ENCODE measurements at regions not wholly inside any gene's neighbourhood (a gene's known extent, or its start where the extent isn't known, plus 50 kb on each side); places are given as distances from the start of the nearest gene placed in this dataset.

GRCh38 chr9:90540734-90541133 lies 101.9 kb downstream of the DIRAS2 start:
- no peak for TF ChIP-seq JUND (IDR thresholded peaks at IDR 0.05; ENCODE audit: low read depth)
- DNase-seq (ENCODE audit: low read depth in 1 of 2, low spot score in 1 of 2) = no peak
- in situ Hi-C loops (cut with HindIII; ENCODE audit: low pct_unique_long_range_greater_than_20kb, low sequenced_read_pairs) = no loop called here

- TF ChIP-seq JUND (IDR thresholded peaks at IDR 0.05; ENCODE audit: low read depth) = no peak
- no peak for DNase-seq (ENCODE audit: low read depth in 1 of 2, low spot score in 1 of 2)
- in situ Hi-C loops (cut with HindIII; ENCODE audit: low pct_unique_long_range_greater_than_20kb, low sequenced_read_pairs) = no loop called here
Observed at GRCh38 chr9:90544488-90544887, 98.1 kb downstream of the DIRAS2 start.

DNA sequence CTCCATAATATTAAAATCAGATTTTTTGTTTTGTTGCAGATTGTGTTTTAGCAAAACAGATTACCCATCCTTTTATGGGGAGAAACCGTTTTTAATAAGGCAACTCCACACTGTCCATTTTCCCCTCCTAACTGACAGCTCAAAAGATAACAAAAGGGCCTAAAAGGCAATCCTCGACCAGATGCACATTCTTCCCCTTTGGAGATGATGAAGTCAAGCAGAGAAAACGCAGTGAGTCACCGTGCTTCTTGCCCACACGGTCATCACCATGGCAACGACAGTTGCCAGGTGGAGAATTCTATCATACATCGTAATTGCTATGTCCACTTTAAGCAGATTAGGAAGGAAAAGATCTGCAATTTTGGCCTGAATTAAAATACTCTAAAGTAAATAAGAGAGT lies 96.4 kb downstream of the DIRAS2 start:
- DNase-seq (ENCODE audit: low read depth in 1 of 2, low spot score in 1 of 2) = peak in 1 of 2 experiments; percentile 20

DNA sequence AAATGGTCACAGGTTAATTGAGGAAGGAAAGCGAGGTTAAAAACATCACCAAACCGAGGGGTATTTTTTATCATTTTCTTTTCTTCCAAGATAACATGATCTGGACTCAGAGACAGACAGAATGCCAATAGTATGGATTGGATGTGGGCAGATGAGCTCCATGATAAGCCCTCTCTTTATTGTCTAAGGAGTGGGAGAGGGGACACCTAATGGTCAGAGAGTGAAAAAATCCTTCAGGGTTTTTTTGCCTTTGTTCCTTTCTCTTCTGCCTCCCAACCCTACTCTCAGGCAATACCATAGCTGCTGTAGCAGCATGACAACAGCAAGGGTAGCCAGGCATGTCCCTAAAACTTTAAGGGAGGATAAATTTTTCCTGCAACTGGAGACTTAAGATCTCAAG lies 94.7 kb downstream of the DIRAS2 start:
- DNase-seq (ENCODE audit: low read depth in 1 of 2, low spot score in 1 of 2) = peak in 1 of 2 experiments; percentile 60
- in situ Hi-C loops (cut with HindIII; ENCODE audit: low pct_unique_long_range_greater_than_20kb, low sequenced_read_pairs) = no loop called here

More for the DNA sequence above, 96.4 kb downstream of the DIRAS2 start:
- TF ChIP-seq JUND (IDR thresholded peaks at IDR 0.05; ENCODE audit: low read depth) = no peak
- in situ Hi-C loops (cut with HindIII; ENCODE audit: low pct_unique_long_range_greater_than_20kb, low sequenced_read_pairs) = no loop called here

GRCh38 chr9:90552317-90552716 lies 90.3 kb downstream of the DIRAS2 start:
- TF ChIP-seq JUND (IDR thresholded peaks at IDR 0.05; ENCODE audit: low read depth) = no peak
- DNase-seq (ENCODE audit: low read depth in 1 of 2, low spot score in 1 of 2) = no peak
- in situ Hi-C loops (cut with HindIII; ENCODE audit: low pct_unique_long_range_greater_than_20kb, low sequenced_read_pairs) = no loop called here

More for the DNA sequence above, 94.7 kb downstream of the DIRAS2 start:
- TF ChIP-seq JUND (IDR thresholded peaks at IDR 0.05; ENCODE audit: low read depth) = no peak

- TF ChIP-seq JUND (IDR thresholded peaks at IDR 0.05; ENCODE audit: low read depth) = no peak
- in situ Hi-C loops (cut with HindIII; ENCODE audit: low pct_unique_long_range_greater_than_20kb, low sequenced_read_pairs) = no loop called here
Observed at GRCh38 chr9:90555351-90556057, 87.1 kb downstream of the DIRAS2 start.

DNA sequence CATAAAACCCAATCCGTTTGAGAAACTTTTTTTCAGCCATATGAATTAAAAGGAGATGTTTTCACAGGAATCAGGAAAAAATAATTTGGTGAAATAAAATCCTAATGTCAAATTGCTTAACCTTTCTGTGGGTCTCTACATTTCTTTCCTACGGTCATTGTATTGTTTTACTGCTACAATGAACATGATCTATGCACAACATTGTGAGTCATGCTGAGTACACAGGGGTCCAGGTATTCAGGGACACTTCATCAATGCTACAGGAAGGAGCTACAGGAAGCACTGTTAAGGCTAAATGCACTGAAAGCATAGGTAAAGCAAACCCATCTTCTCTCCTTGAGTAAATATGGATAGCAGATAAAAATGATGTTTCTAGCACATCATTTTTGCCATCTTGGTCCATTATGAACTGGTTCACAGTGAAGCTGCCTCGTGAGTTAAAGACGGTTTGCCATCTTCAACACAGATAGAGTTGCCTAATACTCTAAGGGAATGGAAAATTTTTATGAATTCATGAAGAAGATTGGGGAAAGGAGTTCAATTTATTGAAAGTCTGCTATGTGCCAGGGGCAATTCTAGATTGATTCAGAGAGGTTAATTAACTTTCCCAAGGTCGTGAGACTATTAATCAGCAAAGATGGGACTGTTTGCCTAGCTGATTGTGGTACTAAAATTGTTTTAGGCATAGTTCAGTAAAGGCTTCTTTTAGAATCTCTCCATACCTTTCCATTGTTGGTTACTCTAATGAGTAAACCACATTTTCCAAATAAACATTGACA lies 85.5 kb downstream of the DIRAS2 start:
- in situ Hi-C loops (cut with HindIII; ENCODE audit: low pct_unique_long_range_greater_than_20kb, low sequenced_read_pairs) = no loop called here
- no peak for TF ChIP-seq JUND (IDR thresholded peaks at IDR 0.05; ENCODE audit: low read depth)
- DNase-seq (ENCODE audit: low read depth in 1 of 2, low spot score in 1 of 2) = no peak

More at GRCh38 chr9:90555351-90556057, 87.1 kb downstream of the DIRAS2 start:
- DNase-seq (ENCODE audit: low read depth in 1 of 2, low spot score in 1 of 2) = peak in 1 of 2 experiments; percentile 56

GRCh38 chr9:90559075-90560073 lies 83.2 kb downstream of the DIRAS2 start:
- no peak for TF ChIP-seq JUND (IDR thresholded peaks at IDR 0.05; ENCODE audit: low read depth)
- in situ Hi-C loops (cut with HindIII; ENCODE audit: low pct_unique_long_range_greater_than_20kb, low sequenced_read_pairs) = no loop called here
- DNase-seq (ENCODE audit: low read depth in 1 of 2, low spot score in 1 of 2) = no peak
